Left ventricle myocardium inferior (tissue), 1 donor: ENCODE measurements at regions not wholly inside any gene's neighbourhood (a gene's known extent, or its start where the extent isn't known, plus 50 kb on each side); places are given as distances from the start of the nearest gene placed in this dataset.
A peak's percentile ranks its signal among the peaks of the same experiment; 100 is the strongest.

Experiments
- DNase-seq: peaks from one replicate; pipeline ENCODE4 v3.0.0-alpha.2; 2020
- H3K27ac ChIP-seq: fragments of 200-600 bp; replicated peaks from 2 replicates; pipeline ENCODE4 v1.8.0; 2021
- H3K27me3 ChIP-seq: fragments of 200-600 bp; 2 replicates; pipeline ENCODE4 v1.8.0; 2021; ENCODE audit warnings: low read depth
- H3K36me3 ChIP-seq: fragments of 200-600 bp; 2 replicates; pipeline ENCODE4 v1.8.0; 2021
- H3K4me1 ChIP-seq: fragments of 200-600 bp; 2 replicates; pipeline ENCODE4 v1.8.0; 2021
- H3K4me3 ChIP-seq: fragments of 200-600 bp; 2 replicates; pipeline ENCODE4 v1.8.0; 2021; ENCODE audit warnings: mild to moderate bottlenecking, moderate library complexity
- H3K9me3 ChIP-seq: fragments of 200-600 bp; replicated peaks from 2 replicates; pipeline ENCODE4 v1.8.0; 2021
- intact Hi-C: fragments of 100-400 bp; cut with micrococcal nuclease; formaldehyde crosslinking; loops from one replicate; pipeline ENCODE4 v1.11.0; 2022
- TF ChIP-seq, protein P1 (sequence below): fragments of 200-600 bp; IDR thresholded peaks from 2 replicates; pipeline ENCODE4 v1.8.0; 2021; ENCODE audit warnings: antibody characterized with exemption, mild to moderate bottlenecking, borderline replicate concordance
- donor health status: DM: no; HTN: yes; CAD: no; lungs with severe emphysema.

DNA sequence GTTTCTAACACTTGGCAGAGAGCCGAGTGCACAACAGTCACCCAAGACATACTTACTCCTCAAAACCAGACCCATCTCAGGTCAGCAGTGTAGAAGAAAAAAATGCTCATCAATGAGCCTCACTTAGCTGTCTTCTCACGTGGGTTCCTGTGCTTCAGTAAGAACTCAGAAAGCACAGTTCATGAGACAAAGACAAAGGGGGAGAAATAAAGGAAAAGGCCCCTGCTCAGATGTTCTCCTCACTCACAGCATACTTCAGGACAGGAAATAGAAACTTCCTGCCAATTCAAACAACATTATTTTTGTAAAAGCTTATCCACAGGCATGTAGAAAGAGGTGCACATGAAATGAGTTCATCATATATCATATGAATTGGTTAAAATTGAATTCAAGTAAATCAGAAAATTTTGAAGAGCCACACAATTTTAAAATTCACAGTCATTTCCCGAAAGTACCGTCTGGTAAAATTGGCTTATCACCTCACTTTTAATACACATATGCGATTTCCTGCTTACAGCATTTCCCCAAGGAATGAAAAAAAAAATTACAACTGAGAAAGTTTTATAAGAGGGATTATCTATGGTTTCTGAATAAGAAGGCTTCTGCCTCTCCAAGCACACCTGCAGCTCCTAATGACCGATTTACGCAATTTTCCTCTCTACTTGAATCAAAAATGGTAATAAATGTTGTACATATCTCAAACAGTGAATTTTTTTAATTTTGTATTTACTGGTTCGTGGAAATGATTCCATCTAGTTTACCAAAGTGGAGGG lies 328.3 kb downstream of the TMEM167A start:
- intact Hi-C loops: no loop called here
- no peaks in the 10 kb centered on the region for H3K9me3 ChIP-seq
- H3K27ac ChIP-seq: peak overlapping the region; percentile 0
- H3K4me3 ChIP-seq: peak overlapping the region; percentile 3
- no peak for DNase-seq
- no peaks in the 10 kb centered on the region for H3K36me3 ChIP-seq
- H3K4me1 ChIP-seq: peaks cover 16% of the 10 kb centered on the region
- H3K27me3 ChIP-seq: no peaks in the 10 kb centered on the region
- TF ChIP-seq, protein P1, sequence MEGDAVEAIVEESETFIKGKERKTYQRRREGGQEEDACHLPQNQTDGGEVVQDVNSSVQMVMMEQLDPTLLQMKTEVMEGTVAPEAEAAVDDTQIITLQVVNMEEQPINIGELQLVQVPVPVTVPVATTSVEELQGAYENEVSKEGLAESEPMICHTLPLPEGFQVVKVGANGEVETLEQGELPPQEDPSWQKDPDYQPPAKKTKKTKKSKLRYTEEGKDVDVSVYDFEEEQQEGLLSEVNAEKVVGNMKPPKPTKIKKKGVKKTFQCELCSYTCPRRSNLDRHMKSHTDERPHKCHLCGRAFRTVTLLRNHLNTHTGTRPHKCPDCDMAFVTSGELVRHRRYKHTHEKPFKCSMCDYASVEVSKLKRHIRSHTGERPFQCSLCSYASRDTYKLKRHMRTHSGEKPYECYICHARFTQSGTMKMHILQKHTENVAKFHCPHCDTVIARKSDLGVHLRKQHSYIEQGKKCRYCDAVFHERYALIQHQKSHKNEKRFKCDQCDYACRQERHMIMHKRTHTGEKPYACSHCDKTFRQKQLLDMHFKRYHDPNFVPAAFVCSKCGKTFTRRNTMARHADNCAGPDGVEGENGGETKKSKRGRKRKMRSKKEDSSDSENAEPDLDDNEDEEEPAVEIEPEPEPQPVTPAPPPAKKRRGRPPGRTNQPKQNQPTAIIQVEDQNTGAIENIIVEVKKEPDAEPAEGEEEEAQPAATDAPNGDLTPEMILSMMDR: no peak

GRCh38 chr5:82747986-82748385 lies 329.2 kb downstream of the TMEM167A start:
- TF ChIP-seq, protein P1: no peak
- Histone ChIP-seq H3K36me3 (no peaks in the 10 kb centered on the region), H3K9me3 (no peaks in the 10 kb centered on the region), H3K4me3 (no peak overlapping the region), H3K27me3 (no peaks in the 10 kb centered on the region), H3K4me1 (peaks cover 16% of the 10 kb centered on the region), H3K27ac (peak overlapping the region; percentile 0)
- no peak for DNase-seq
- intact Hi-C loops: no loop called here

DNA sequence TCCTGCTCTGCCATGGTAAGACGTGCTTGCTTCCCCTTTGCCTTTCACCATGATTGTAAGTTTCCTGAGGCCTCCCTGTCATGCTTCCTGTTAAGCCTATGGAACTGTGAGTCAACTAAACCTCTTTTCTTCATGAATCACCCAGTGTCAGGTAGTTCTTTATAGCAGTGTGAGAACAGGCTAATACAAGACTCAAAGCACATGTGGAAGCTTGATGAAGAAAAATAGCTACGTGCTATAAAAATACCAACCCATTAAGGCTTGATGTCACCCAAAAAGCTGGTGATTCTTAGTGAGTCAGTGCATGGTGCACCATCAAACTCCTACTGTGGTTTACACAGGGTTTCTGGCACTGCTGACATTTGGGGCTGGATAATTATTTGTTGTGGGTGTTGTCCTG lies 332.2 kb downstream of the TMEM167A start:
- Histone ChIP-seq H3K9me3 (no peaks in the 10 kb centered on the region), H3K27ac (no peak overlapping the region), H3K27me3 (no peaks in the 10 kb centered on the region), H3K36me3 (no peaks in the 10 kb centered on the region), H3K4me3 (no peak overlapping the region), H3K4me1 (peaks cover 16% of the 10 kb centered on the region)
- TF ChIP-seq, protein P1: no peak
- intact Hi-C loops: no loop called here
- DNase-seq: no peak

DNA sequence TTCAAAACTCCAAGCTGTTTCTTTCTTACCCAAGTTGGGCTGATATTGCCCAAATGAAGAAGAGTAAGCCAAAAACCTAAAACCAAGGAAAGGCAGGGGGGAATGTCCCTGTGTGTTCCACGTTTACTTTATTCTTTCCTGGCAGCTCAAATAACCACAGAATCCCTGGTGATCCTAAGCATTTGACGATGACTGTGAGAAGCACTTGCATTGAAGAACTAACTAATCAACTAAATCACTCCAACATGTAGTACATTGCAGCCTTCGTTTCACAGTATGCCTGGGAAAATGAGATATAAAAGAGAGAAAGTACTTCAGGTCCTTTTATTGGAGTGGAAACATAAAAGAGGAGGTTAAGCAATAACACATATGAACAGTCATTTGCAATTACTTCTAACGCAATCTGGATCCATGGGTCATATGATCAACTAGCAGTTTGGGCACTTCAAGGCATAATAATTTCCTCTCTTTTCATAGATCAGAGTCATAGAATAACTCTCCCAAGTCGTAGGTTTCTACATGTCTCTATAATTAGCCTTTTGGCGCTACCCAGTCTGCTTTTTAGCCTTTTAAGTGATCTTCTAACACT lies 338.4 kb downstream of the TMEM167A start:
- no peak overlapping the region for H3K4me3 ChIP-seq
- H3K9me3 ChIP-seq: no peaks in the 10 kb centered on the region
- DNase-seq: no peak
- no peaks in the 10 kb centered on the region for H3K27me3 ChIP-seq
- no peaks in the 10 kb centered on the region for H3K4me1 ChIP-seq
- TF ChIP-seq, protein P1: no peak
- intact Hi-C loops: no loop called here
- no peak overlapping the region for H3K27ac ChIP-seq
- H3K36me3 ChIP-seq: no peaks in the 10 kb centered on the region

DNA sequence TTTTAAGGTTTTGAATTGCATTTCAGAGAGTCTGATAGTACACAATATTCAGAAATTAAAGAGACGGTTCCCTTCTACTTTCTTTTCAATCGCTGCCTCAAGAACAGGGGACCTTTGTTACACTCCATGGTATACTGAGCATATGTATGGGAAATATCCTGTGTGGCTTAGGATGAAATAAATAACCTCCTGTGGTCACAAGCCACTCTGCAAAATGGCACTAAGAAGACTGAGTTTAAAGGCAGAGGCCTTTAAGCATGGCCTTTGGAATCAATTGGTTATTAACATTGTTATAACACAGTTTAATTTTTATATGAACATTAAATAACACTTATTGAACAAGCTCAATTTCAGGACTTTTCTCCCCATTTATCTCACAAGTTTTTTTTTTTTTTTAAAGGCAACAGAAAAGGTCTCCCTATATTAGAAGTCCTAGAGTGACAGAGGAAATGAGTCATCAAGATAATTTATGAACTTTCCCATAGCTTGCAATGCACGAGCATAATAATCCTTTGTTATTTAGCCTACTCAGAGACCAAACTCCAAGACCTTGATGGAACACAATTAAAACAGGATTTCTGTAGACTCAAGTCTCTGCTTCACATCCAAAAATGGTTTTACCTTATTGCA lies 341.9 kb downstream of the TMEM167A start:
- intact Hi-C loops: no loop called here
- Histone ChIP-seq H3K4me3 (no peak overlapping the region), H3K4me1 (no peaks in the 10 kb centered on the region), H3K27me3 (no peaks in the 10 kb centered on the region), H3K9me3 (no peaks in the 10 kb centered on the region), H3K27ac (peak overlapping the region; percentile 6), H3K36me3 (no peaks in the 10 kb centered on the region)
- TF ChIP-seq, protein P1: no peak
- no peak for DNase-seq
